ENCODE measurements at regions not wholly inside any gene's neighbourhood (a gene's known extent, or its start where the extent isn't known, plus 50 kb on each side); places are given as distances from the start of the nearest gene placed in this dataset.
"Not testable (repeated sequence)": the region's sequence is repeated elsewhere in the genome, so short reads cannot be mapped to it uniquely, and the experiment has no call there.

DNA sequence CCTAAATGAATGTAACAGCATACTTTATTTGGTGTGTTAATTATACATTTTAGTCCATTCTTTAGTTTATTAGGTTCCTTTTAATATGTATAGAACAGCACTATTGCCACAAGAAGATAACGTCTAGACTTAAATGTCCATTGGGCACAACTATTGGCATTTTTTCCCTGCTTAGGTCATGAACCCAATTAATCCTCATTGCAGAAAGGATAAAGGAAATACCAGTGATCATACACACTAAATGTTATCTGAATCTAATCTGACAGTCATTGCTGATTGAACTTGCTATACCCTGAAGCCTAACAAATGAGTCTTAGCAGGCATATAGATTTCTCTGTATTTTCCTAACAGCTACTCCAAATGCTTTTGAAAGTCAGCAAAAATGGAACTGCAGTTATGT, 2250.0 kb upstream of the AGA start:
- TF ChIP-seq, protein P1, sequence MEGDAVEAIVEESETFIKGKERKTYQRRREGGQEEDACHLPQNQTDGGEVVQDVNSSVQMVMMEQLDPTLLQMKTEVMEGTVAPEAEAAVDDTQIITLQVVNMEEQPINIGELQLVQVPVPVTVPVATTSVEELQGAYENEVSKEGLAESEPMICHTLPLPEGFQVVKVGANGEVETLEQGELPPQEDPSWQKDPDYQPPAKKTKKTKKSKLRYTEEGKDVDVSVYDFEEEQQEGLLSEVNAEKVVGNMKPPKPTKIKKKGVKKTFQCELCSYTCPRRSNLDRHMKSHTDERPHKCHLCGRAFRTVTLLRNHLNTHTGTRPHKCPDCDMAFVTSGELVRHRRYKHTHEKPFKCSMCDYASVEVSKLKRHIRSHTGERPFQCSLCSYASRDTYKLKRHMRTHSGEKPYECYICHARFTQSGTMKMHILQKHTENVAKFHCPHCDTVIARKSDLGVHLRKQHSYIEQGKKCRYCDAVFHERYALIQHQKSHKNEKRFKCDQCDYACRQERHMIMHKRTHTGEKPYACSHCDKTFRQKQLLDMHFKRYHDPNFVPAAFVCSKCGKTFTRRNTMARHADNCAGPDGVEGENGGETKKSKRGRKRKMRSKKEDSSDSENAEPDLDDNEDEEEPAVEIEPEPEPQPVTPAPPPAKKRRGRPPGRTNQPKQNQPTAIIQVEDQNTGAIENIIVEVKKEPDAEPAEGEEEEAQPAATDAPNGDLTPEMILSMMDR (IDR thresholded peaks at IDR 0.05; ENCODE audit: unreplicated experiment), result no peak
- peaks cover 8% of the 10 kb centered on the region for H3K9me3 Mint-ChIP-seq (ENCODE audit: low read depth)
- H3K4me1 Mint-ChIP-seq (ENCODE audit: low read depth), result peaks cover 21% of the 10 kb centered on the region
- H3K27me3 Mint-ChIP-seq, result no peaks in the 10 kb centered on the region
- H3K36me3 Mint-ChIP-seq (ENCODE audit: insufficient read depth), result no peaks in the 10 kb centered on the region
- no peak for DNase-seq (ENCODE audit: low spot score, unreplicated experiment)
- H3K27ac Mint-ChIP-seq, result no peak overlapping the region
- no peak overlapping the region for H3K4me3 Mint-ChIP-seq (ENCODE audit: low read depth)

DNA sequence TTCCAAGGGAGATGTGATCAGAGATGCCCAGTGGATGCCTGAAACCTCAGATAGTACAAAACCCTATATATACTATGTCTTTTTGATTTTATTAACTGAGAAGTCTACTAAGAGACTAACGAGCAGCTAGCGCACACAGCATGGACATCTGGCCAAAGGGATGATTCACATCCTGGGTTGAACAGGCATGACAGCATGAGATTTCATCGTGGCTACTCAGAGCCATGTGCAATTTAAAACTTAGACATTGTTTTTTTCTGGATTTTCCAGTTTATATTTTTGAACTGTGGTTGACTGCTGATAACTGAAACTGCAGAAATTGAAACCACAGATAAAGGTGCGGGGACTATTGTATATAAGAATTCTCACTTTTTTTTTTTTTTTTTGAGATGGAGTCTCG, 2252.9 kb upstream of the AGA start:
- Mint-ChIP-seq H3K36me3 (ENCODE audit: insufficient read depth) (no peaks in the 10 kb centered on the region), H3K27ac (no peak overlapping the region), H3K9me3 (ENCODE audit: low read depth) (peaks cover 8% of the 10 kb centered on the region), H3K27me3 (no peaks in the 10 kb centered on the region), H3K4me3 (ENCODE audit: low read depth) (no peak overlapping the region), H3K4me1 (ENCODE audit: low read depth) (peaks cover 23% of the 10 kb centered on the region)
- no peak for DNase-seq (ENCODE audit: low spot score, unreplicated experiment)
- TF ChIP-seq, protein P1 (IDR thresholded peaks at IDR 0.05; ENCODE audit: unreplicated experiment), result no peak

DNA sequence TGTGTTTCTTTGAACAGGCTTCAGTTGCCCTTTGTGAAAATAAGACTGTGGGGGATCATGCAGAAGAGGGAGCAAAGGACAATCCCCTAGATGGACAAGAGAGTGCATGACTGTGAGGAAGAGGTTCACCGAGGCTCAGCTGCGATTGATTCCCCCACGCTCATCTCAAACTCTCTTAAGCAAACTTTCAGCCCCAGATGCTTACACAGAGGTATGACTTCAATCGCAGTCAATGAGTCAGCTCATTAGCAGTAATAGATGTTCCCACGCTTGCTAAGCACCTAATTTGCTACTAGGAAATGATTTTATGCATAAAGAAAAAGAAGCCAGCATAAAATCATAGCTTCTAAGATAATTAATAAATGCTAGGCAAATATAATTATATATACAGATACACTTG, 2256.1 kb upstream of the AGA start:
- H3K36me3 Mint-ChIP-seq (ENCODE audit: insufficient read depth), result no peaks in the 10 kb centered on the region
- TF ChIP-seq, protein P1 (IDR thresholded peaks at IDR 0.05; ENCODE audit: unreplicated experiment), result no peak
- peaks cover 3% of the 10 kb centered on the region for H3K4me1 Mint-ChIP-seq (ENCODE audit: low read depth)
- H3K4me3 Mint-ChIP-seq (ENCODE audit: low read depth), result no peak overlapping the region
- H3K27ac Mint-ChIP-seq, result no peak overlapping the region
- H3K9me3 Mint-ChIP-seq (ENCODE audit: low read depth), result peaks cover 8% of the 10 kb centered on the region
- H3K27me3 Mint-ChIP-seq, result no peaks in the 10 kb centered on the region
- DNase-seq (ENCODE audit: low spot score, unreplicated experiment), result no peak

DNA sequence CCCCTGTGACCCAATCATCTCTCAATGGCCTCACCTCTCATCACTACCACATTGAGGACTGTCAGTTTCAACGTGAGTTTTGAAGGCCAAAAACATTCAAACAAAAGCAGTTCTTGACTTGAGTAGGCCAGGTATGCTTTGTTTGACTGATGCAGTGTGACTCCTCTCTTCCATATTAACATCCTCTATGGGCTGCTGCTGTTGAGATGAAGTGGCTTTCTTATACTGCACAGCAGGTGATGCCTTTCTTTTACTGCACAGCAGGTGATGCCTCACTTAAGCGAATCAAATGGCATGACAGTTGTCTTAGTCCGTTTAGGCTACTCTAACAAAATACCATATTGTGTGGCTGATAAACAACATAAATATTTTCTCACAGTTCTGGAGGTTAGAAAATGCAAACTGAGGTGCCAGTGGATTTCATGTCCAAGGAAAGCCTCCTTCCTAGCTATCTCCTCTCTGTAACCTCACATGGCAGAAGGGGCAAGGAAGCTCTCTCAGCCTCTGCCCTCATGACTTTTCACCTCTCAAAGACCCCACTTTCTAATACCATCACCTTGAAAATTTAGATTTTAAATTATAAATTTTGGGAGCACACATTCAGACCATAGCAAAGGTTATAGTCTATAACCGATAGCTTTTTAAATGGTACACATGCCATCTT, 2267.9 kb upstream of the AGA start:
- no peak overlapping the region for H3K27ac Mint-ChIP-seq

DNA sequence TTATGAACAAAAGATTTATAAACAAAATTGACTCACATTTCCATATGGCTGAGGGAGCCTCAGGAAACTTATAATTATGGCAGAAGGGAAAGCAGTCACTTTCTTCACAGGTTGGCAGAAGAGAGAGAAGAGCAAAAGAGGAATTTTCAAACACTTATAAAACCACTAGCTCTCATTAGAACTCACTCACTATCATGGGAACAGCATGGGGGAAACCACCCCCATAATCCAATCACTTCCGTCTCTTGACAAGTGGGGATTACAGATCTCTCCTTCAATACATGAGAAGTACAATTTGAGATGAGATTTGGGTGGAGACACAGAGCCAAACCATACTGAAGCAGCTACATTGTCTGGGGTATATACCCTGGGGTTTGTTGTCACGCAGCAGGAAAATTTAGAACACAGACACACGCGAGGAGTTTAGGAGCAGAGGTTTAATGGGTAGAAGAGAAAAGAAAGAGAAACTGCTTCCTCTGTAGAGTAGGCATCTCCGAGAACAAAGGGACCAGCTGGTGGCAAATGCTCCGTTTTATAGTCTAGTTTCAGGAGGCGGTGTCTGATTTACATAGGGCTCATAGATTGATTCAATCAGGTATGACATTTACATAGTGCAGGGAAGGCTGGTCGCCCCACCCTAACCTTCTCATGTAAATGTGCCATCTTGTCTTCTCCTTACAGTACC, 2277.7 kb upstream of the AGA start:
- H3K4me1 Mint-ChIP-seq (ENCODE audit: low read depth), result peaks cover 3% of the 10 kb centered on the region
- peaks cover 16% of the 10 kb centered on the region for H3K9me3 Mint-ChIP-seq (ENCODE audit: low read depth)
- peaks cover 4% of the 10 kb centered on the region for H3K36me3 Mint-ChIP-seq (ENCODE audit: insufficient read depth)
- TF ChIP-seq, protein P1 (IDR thresholded peaks at IDR 0.05; ENCODE audit: unreplicated experiment), result no peak
- no peak for DNase-seq (ENCODE audit: low spot score, unreplicated experiment)
- H3K27me3 Mint-ChIP-seq, result no peaks in the 10 kb centered on the region
- H3K4me3 Mint-ChIP-seq (ENCODE audit: low read depth), result no peak overlapping the region
- no peak overlapping the region for H3K27ac Mint-ChIP-seq

More for the DNA sequence above, 2267.9 kb upstream of the AGA start:
- no peak for DNase-seq (ENCODE audit: low spot score, unreplicated experiment)
- no peaks in the 10 kb centered on the region for H3K36me3 Mint-ChIP-seq (ENCODE audit: insufficient read depth)
- H3K27me3 Mint-ChIP-seq, result no peaks in the 10 kb centered on the region
- TF ChIP-seq, protein P1 (IDR thresholded peaks at IDR 0.05; ENCODE audit: unreplicated experiment), result no peak
- no peak overlapping the region for H3K4me3 Mint-ChIP-seq (ENCODE audit: low read depth)
- peaks cover 8% of the 10 kb centered on the region for H3K9me3 Mint-ChIP-seq (ENCODE audit: low read depth)
- H3K4me1 Mint-ChIP-seq (ENCODE audit: low read depth), result peaks cover 2% of the 10 kb centered on the region

DNA sequence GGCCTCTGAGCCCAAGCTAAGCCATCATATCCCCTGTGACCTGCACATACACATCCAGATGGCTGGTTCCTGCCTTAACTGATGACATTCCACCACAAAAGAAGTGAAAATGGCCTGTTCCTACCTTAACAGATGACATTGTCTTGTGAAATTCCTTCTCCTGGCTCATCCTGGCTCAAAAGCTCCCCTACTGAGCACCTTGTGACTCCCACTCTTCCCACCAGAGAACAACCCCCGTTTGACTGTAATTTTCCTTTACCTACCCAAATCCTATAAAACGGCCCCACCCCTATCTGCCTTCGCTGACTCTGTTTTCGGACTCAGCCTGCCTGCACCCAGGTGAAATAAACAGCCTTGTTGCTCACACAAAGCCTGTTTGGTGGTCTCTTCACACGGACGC, 2284.3 kb upstream of the AGA start:
- H3K27me3 Mint-ChIP-seq; H3K27ac Mint-ChIP-seq; H3K36me3 Mint-ChIP-seq (ENCODE audit: insufficient read depth); H3K4me1 Mint-ChIP-seq (ENCODE audit: low read depth); H3K4me3 Mint-ChIP-seq (ENCODE audit: low read depth); DNase-seq (ENCODE audit: low spot score, unreplicated experiment): not testable (repeated sequence)
- peaks cover 12% of the 10 kb centered on the region for H3K9me3 Mint-ChIP-seq (ENCODE audit: low read depth)
